Natural killer cell (primary cell): ENCODE measurements at regions not wholly inside any gene's neighbourhood (a gene's known extent, or its start where the extent isn't known, plus 50 kb on each side); places are given as distances from the start of the nearest gene placed in this dataset.

Source experiments
- ATAC-seq, 3 donors: fragments of 150-1000 bp in 2 of 3; fragments of 200-7000 bp in 1 of 3; cut with Tn5 transposase; 1 replicate in 1 of 3; 2 replicates in 2 of 3; pipeline ENCODE4 v1.10.0; 2021; ENCODE audit warnings: mild to moderate bottlenecking in 2 of 3, moderate library complexity in 2 of 3
- DNase-seq, 2 donors: peaks; one replicate each; pipeline versions ENCODE4 v3.0.0 to v3.0.0-alpha.2; 2013 to 2021; ENCODE audit warnings: mixed read lengths in 1 of 2
- H3K27ac ChIP-seq: one replicate; pipeline ENCODE4 v1.5.1; 2013; ENCODE audit warnings: mild to moderate bottlenecking, low read length
- H3K27me3 ChIP-seq: one replicate; pipeline ENCODE4 v1.6.1; 2013; ENCODE audit warnings: low read length; ENCODE audit not compliant: control insufficient read depth, insufficient read depth
- H3K36me3 ChIP-seq: one replicate; pipeline ENCODE4 v1.6.1; 2013; ENCODE audit warnings: low read length; ENCODE audit not compliant: control insufficient read depth, insufficient read depth
- H3K4me1 ChIP-seq: one replicate; pipeline ENCODE4 v1.6.1; 2013; ENCODE audit warnings: low read length; ENCODE audit not compliant: control insufficient read depth, insufficient read depth
- H3K4me3 ChIP-seq: one replicate; pipeline ENCODE4 v1.5.1; 2013; ENCODE audit warnings: low read length
- H3K9me3 ChIP-seq: one replicate; pipeline ENCODE4 v1.6.1; 2013; ENCODE audit warnings: low read length; ENCODE audit not compliant: control insufficient read depth, insufficient read depth
- H3K27ac Mint-ChIP-seq, 2 donors: one replicate each; pipeline ENCODE4 v1.8.0; 2022; ENCODE audit warnings: mild to moderate bottlenecking in 2 of 2, mixed read lengths in 2 of 2, moderate library complexity in 1 of 2
- H3K27me3 Mint-ChIP-seq, 2 donors: one replicate each; pipeline ENCODE4 v1.8.0; 2022; ENCODE audit warnings: low read depth in 2 of 2, mixed read lengths in 2 of 2
- H3K36me3 Mint-ChIP-seq: one replicate; pipeline ENCODE4 v1.8.0; 2022; ENCODE audit warnings: mixed read lengths
- H3K4me1 Mint-ChIP-seq, 2 donors: one replicate each; pipeline ENCODE4 v1.8.0; 2022; ENCODE audit warnings: mixed read lengths in 2 of 2
- H3K4me3 Mint-ChIP-seq: one replicate; pipeline ENCODE4 v1.8.0; 2022; ENCODE audit warnings: mild to moderate bottlenecking, moderate library complexity, mixed read lengths
- H3K9me3 Mint-ChIP-seq, 2 donors: one replicate each; pipeline ENCODE4 v1.8.0; 2022; ENCODE audit warnings: mixed read lengths in 2 of 2
- CTCF ChIP-seq: fragments of 200-600 bp; IDR thresholded peaks from one replicate; pipeline ENCODE4 v1.8.0; 2022; ENCODE audit warnings: antibody characterized with exemption
- WGBS: methylation state at CpG from one replicate; pipeline ENCODE4 v1.1.7; 2013; ENCODE audit warnings: missing lambda C conversion rate; ENCODE audit not compliant: insufficient coverage; 5-methylcytosine and 5-hydroxymethylcytosine counted together
- intact Hi-C: fragments of 100-400 bp; cut with micrococcal nuclease; formaldehyde crosslinking; loops from one replicate; pipeline ENCODE4 v1.14.2; 2022

GRCh38 chr1:230503726-230504125, 77.6 kb upstream of the PGBD5 start:
- Histone ChIP-seq H3K4me1 (peaks cover 8% of the 10 kb centered on the region), H3K36me3 (no peaks in the 10 kb centered on the region), H3K9me3 (no peaks in the 10 kb centered on the region), H3K27me3 (no peaks in the 10 kb centered on the region), H3K4me3 (no peak overlapping the region), H3K27ac (no peak overlapping the region)
- TF ChIP-seq CTCF: no peak
- Mint-ChIP-seq H3K9me3 (no peaks in the 10 kb centered on the region), H3K4me1 (peaks cover 7 to 11% of the 10 kb centered on the region in 2 donors), H3K36me3 (no peaks in the 10 kb centered on the region), H3K4me3 (no peak overlapping the region), H3K27me3 (peaks cover 17 to 18% of the 10 kb centered on the region in 2 donors), H3K27ac (no peak overlapping the region)
- DNase-seq (no peak), ATAC-seq (no peak)
- WGBS: 100% methylated on average over 1 of the region's 1 CpG
- intact Hi-C loops: no loop called here

DNA sequence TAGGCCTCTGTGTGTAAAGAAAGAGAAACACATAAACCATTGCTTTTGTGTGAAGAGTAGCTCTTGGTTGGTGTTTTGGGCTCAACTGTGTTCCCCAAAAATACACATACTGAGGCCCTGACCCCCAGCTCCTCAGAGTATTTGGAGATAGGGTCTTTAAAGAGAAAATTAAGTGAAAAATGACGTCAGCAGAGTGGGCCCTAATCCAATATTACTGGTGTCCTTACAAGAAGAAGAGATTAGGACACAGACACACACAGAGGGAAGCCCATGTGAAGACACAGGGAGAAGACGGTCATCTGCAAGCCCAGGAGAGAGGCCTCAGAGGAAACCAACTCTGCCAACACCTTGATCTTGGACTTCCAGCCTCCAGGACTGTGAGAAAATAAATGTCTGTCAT, 76.9 kb upstream of the PGBD5 start:
- DNase-seq: no peak

GRCh38 chr1:230502306-230502705, 76.2 kb upstream of the PGBD5 start:
- DNase-seq (no peak), ATAC-seq (no peak)
- no peak overlapping the region for H3K4me3 ChIP-seq
- no peak for TF ChIP-seq CTCF
- no peaks in the 10 kb centered on the region for H3K9me3 Mint-ChIP-seq
- H3K27me3 ChIP-seq: no peaks in the 10 kb centered on the region
- H3K36me3 ChIP-seq: no peaks in the 10 kb centered on the region
- no peaks in the 10 kb centered on the region for H3K36me3 Mint-ChIP-seq
- no peak overlapping the region for H3K27ac Mint-ChIP-seq
- no peak overlapping the region for H3K4me3 Mint-ChIP-seq
- H3K9me3 ChIP-seq: no peaks in the 10 kb centered on the region
- 75% methylated on average over 4 of the region's 4 CpGs for WGBS
- peaks cover 15 to 18% of the 10 kb centered on the region in 2 donors for H3K27me3 Mint-ChIP-seq
- H3K4me1 Mint-ChIP-seq: peaks cover 4 to 7% of the 10 kb centered on the region in 2 donors
- no peak overlapping the region for H3K27ac ChIP-seq
- intact Hi-C loops: no loop called here
- no peaks in the 10 kb centered on the region for H3K4me1 ChIP-seq

More for the DNA sequence above, 76.9 kb upstream of the PGBD5 start:
- Mint-ChIP-seq H3K36me3 (no peaks in the 10 kb centered on the region), H3K27ac (no peak overlapping the region), H3K9me3 (no peaks in the 10 kb centered on the region), H3K4me3 (no peak overlapping the region), H3K4me1 (peaks cover 7 to 11% of the 10 kb centered on the region in 2 donors), H3K27me3 (peaks cover 17 to 18% of the 10 kb centered on the region in 2 donors)
- TF ChIP-seq CTCF: no peak
- no peak for ATAC-seq
- WGBS: 79% methylated on average over 2 of the region's 2 CpGs
- H3K36me3 ChIP-seq: no peaks in the 10 kb centered on the region
- H3K9me3 ChIP-seq: no peaks in the 10 kb centered on the region
- no peaks in the 10 kb centered on the region for H3K27me3 ChIP-seq
- no peak overlapping the region for H3K27ac ChIP-seq
- no peak overlapping the region for H3K4me3 ChIP-seq
- intact Hi-C loops: no loop called here
- H3K4me1 ChIP-seq: peaks cover 6% of the 10 kb centered on the region

DNA sequence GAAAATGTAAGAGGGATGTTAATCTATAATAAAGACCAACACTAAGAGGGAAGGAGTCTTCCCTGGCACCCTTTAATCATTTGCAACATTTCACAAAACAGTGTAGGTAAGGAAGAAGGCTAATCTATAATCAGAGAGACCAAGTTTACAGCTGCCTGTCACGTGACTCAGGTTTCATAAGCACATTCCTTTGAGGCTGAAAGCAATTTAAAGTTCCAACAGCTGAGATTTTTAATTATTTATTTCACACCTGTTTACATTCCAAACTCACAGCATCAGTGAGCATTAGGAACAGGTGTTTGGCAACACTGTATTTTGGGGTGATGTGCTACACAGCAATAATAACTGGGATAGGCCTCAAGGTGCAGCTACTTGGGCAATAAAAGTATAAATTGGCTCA, 75.7 kb upstream of the PGBD5 start:
- Mint-ChIP-seq H3K36me3 (no peaks in the 10 kb centered on the region), H3K9me3 (no peaks in the 10 kb centered on the region), H3K4me1 (peaks cover 0 to 2% of the 10 kb centered on the region in 2 donors), H3K27me3 (peaks cover 12 to 13% of the 10 kb centered on the region in 2 donors), H3K27ac (no peak overlapping the region), H3K4me3 (no peak overlapping the region)
- H3K27me3 ChIP-seq: no peaks in the 10 kb centered on the region
- ATAC-seq (no peak), DNase-seq (no peak)
- no peak for TF ChIP-seq CTCF
- no peak overlapping the region for H3K27ac ChIP-seq
- H3K36me3 ChIP-seq: no peaks in the 10 kb centered on the region
- H3K9me3 ChIP-seq: no peaks in the 10 kb centered on the region
- intact Hi-C loops: no loop called here
- WGBS: 83% methylated on average over 1 of the region's 1 CpG
- H3K4me3 ChIP-seq: no peak overlapping the region
- H3K4me1 ChIP-seq: no peaks in the 10 kb centered on the region
